H1 (cell line): ENCODE measurements at regions not wholly inside any gene's neighbourhood (a gene's known extent, or its start where the extent isn't known, plus 50 kb on each side); places are given as distances from the start of the nearest gene placed in this dataset.

Experiments used
- CTCF ChIA-PET: fragments of 300-600 bp; sonication (Branson Sonifier 250); formaldehyde crosslinking; loops from one replicate; lab custom pipeline; 2021; ENCODE audit not compliant: partially characterized antibody; lab: Charles Lee
- POLR2A ChIA-PET: fragments of 300-600 bp; sonication (Branson Sonifier 250); formaldehyde crosslinking; loops from one replicate; lab custom pipeline; 2021; ENCODE audit warnings: inconsistent platforms; ENCODE audit not compliant: partially characterized antibody; lab: Charles Lee
- DNase-seq, 2 experiments: peaks; one replicate each; pipeline versions ENCODE4 v3.0.0 to v3.0.0-alpha.2; 2010 to 2022; ENCODE audit warnings: low spot score in 2 of 2, low read depth in 1 of 2, mixed read lengths in 1 of 2
- FAIRE-seq: peaks from 2 replicates; lab custom pipeline; 2011; peaks lifted over from hg19 to GRCh38; lab: Jason Lieb, UNC
- H2AFZ ChIP-seq: 2 replicates; pipeline ENCODE4 v1.8.1; 2012; ENCODE audit warnings: low read length, inconsistent platforms
- H2AK5ac ChIP-seq: 2 replicates; pipeline ENCODE4 v1.6.1; 2013; ENCODE audit warnings: low read depth, low read length
- H2BK120ac ChIP-seq: replicated peaks from 2 replicates; pipeline ENCODE3; 2013; ENCODE audit warnings: low read depth, low read length, inconsistent platforms
- H2BK12ac ChIP-seq: 2 replicates; pipeline ENCODE4 v1.6.1; 2013; ENCODE audit warnings: low read depth, low read length
- H2BK15ac ChIP-seq: 2 replicates; pipeline ENCODE4 v1.6.1; 2013; ENCODE audit warnings: low read length
- H2BK20ac ChIP-seq: 2 replicates; pipeline ENCODE4 v1.6.1; 2013; ENCODE audit warnings: low read length
- H2BK5ac ChIP-seq: 2 replicates; pipeline ENCODE4 v1.6.1; 2013; ENCODE audit warnings: low read depth, low read length
- H3K14ac ChIP-seq: 2 replicates; pipeline ENCODE4 v1.6.1; 2013; ENCODE audit warnings: inconsistent platforms; ENCODE audit not compliant: insufficient read length
- H3K18ac ChIP-seq: 2 replicates; pipeline ENCODE4 v1.6.1; 2013; ENCODE audit warnings: low read length; ENCODE audit errors: extremely low read depth
- H3K23ac ChIP-seq: 2 replicates; pipeline ENCODE4 v1.6.1; 2013; ENCODE audit warnings: inconsistent platforms; ENCODE audit not compliant: insufficient read length
- H3K23me2 ChIP-seq: 2 replicates; pipeline ENCODE4 v1.6.1; 2013; ENCODE audit warnings: low read depth, low read length
- H3K27ac ChIP-seq: 2 replicates; pipeline ENCODE4 v1.6.1; 2011; ENCODE audit warnings: low read depth, low read length, inconsistent platforms
- H3K27me3 ChIP-seq, 4 experiments: replicated peaks in 1 of 4; 1 replicate in 1 of 4; 2 replicates in 3 of 4; pipeline versions ENCODE4 v1.6.1 to v1.8.1; 2011 to 2013; ENCODE audit warnings: low read length in 3 of 4, mild to moderate bottlenecking in 3 of 4, inconsistent platforms in 2 of 4, mixed read lengths in 2 of 4, moderate library complexity in 1 of 4; ENCODE audit not compliant: control insufficient read depth in 3 of 4, insufficient read depth in 3 of 4; ENCODE audit errors: extremely low read depth in 1 of 4
- H3K36me3 ChIP-seq, 4 experiments: 2 replicates each; pipeline versions ENCODE4 v1.6.1 to v1.8.1; 2011 to 2013; ENCODE audit warnings: mild to moderate bottlenecking in 4 of 4, low read length in 3 of 4, moderate library complexity in 2 of 4, control low read depth in 1 of 4, inconsistent platforms in 1 of 4; ENCODE audit not compliant: insufficient read depth in 4 of 4, control insufficient read depth in 2 of 4
- H3K4ac ChIP-seq: replicated peaks from 2 replicates; pipeline ENCODE3; 2013; ENCODE audit warnings: low read length, low read depth, mixed read lengths, inconsistent platforms; ENCODE audit not compliant: insufficient read length
- H3K4me1 ChIP-seq, 4 experiments: replicated peaks in 1 of 4; 1 replicate in 1 of 4; 2 replicates in 3 of 4; pipeline versions ENCODE4 v1.6.1 to v1.8.1; 2011 to 2013; ENCODE audit warnings: low read length in 3 of 4, inconsistent platforms in 2 of 4, mixed read lengths in 1 of 4; ENCODE audit not compliant: insufficient read depth in 4 of 4, control insufficient read depth in 3 of 4
- H3K4me2 ChIP-seq, 2 experiments: 2 replicates each; pipeline versions ENCODE4 v1.6.1 to v1.8.1; 2011 to 2013; ENCODE audit warnings: low read depth in 2 of 2, low read length in 2 of 2, control low read depth in 1 of 2, inconsistent platforms in 1 of 2, mild to moderate bottlenecking in 1 of 2; ENCODE audit not compliant: insufficient read depth in 1 of 2
- H3K4me3 ChIP-seq, 4 experiments: fragments of 200-600, 300-600 bp in 1 of 4; sonication (generic), shearing (Covaris generic), sonication (Bioruptor Twin) in 1 of 4; 2 replicates each; pipeline versions ENCODE4 v1.5.1 to v1.8.1; 2011 to 2016; ENCODE audit warnings: low read length in 4 of 4, low read depth in 3 of 4, control low read depth in 2 of 4, inconsistent platforms in 2 of 4, mild to moderate bottlenecking in 2 of 4, mixed read lengths in 1 of 4, moderate library complexity in 1 of 4; ENCODE audit not compliant: insufficient read depth in 2 of 4; ENCODE audit errors: extremely low read depth in 1 of 4
- H3K56ac ChIP-seq: replicated peaks from 2 replicates; pipeline ENCODE3; 2013; ENCODE audit warnings: low read depth, mild to moderate bottlenecking, mixed read lengths, low read length, inconsistent platforms; ENCODE audit not compliant: insufficient read length
- H3K79me1 ChIP-seq: 2 replicates; pipeline ENCODE4 v1.6.1; 2013; ENCODE audit warnings: low read depth, low read length, control low read depth
- H3K79me2 ChIP-seq, 2 experiments: 2 replicates each; pipeline versions ENCODE4 v1.6.1 to v1.8.1; 2012 to 2013; ENCODE audit warnings: low read length in 2 of 2, mild to moderate bottlenecking in 2 of 2, inconsistent platforms in 1 of 2; ENCODE audit not compliant: insufficient read depth in 2 of 2, control insufficient read depth in 1 of 2
- H3K9ac ChIP-seq, 4 experiments: replicated peaks in 1 of 4; 1 replicate in 1 of 4; 2 replicates in 3 of 4; pipeline versions ENCODE4 v1.6.1 to v1.8.1; 2011 to 2013; ENCODE audit warnings: low read depth in 3 of 4, low read length in 3 of 4, control low read depth in 2 of 4, mild to moderate bottlenecking in 2 of 4, moderate library complexity in 2 of 4, inconsistent platforms in 1 of 4; ENCODE audit errors: extremely low read depth in 1 of 4
- H3K9me3 ChIP-seq, 2 experiments: 2 replicates each; pipeline versions ENCODE4 v1.6.1 to v1.8.1; 2012 to 2013; ENCODE audit warnings: mild to moderate bottlenecking in 2 of 2, moderate library complexity in 2 of 2, control low read depth in 1 of 2, inconsistent platforms in 1 of 2, low read depth in 1 of 2, low read length in 1 of 2, mixed read lengths in 1 of 2; ENCODE audit not compliant: insufficient read depth in 2 of 2
- H4K20me1 ChIP-seq, 2 experiments: replicated peaks in 1 of 2; 2 replicates each; pipeline versions ENCODE3 to v1.8.1; 2011 to 2013; ENCODE audit warnings: inconsistent platforms in 2 of 2, low read length in 2 of 2, mild to moderate bottlenecking in 1 of 2; ENCODE audit not compliant: insufficient read depth in 2 of 2, control insufficient read depth in 1 of 2
- H4K5ac ChIP-seq: 2 replicates; pipeline ENCODE4 v1.6.1; 2013; ENCODE audit warnings: low read length, low read depth, mixed read lengths, inconsistent platforms; ENCODE audit not compliant: insufficient read length
- H4K8ac ChIP-seq: 2 replicates; pipeline ENCODE4 v1.8.0; 2013; ENCODE audit warnings: mild to moderate bottlenecking, moderate library complexity, low read length, inconsistent platforms; ENCODE audit not compliant: insufficient read depth; ENCODE audit errors: extremely low read depth
- H4K91ac ChIP-seq: replicated peaks from 2 replicates; pipeline ENCODE3; 2013; ENCODE audit warnings: low read length, mixed read lengths, inconsistent platforms; ENCODE audit not compliant: insufficient read length
- BRCA1 ChIP-seq: IDR thresholded peaks from 2 replicates; pipeline ENCODE4 v1.6.1; 2012; ENCODE audit warnings: low read depth, low read length, improper control_type of control experiment
- CBX5 ChIP-seq: fragments of 300-800, 300-1000 bp; sonication (generic); IDR thresholded peaks from 2 replicates; pipeline ENCODE4 v1.7.1; 2016; ENCODE audit warnings: antibody characterized with exemption, low read length, low read depth
- FOSL1 ChIP-seq: IDR thresholded peaks from 2 replicates; pipeline ENCODE4 v1.6.1; 2011; ENCODE audit warnings: mild to moderate bottlenecking, low read depth, low read length, moderate library complexity; ENCODE audit not compliant: insufficient read depth
- POLR2A ChIP-seq, 2 experiments: IDR thresholded peaks; 1 replicate in 1 of 2; 2 replicates in 1 of 2; pipeline ENCODE4 v1.6.1; 2011; ENCODE audit warnings: low read depth in 2 of 2, low read length in 2 of 2, mild to moderate bottlenecking in 2 of 2; ENCODE audit errors: control extremely low read depth in 1 of 2
- RFX5 ChIP-seq: IDR thresholded peaks from 2 replicates; pipeline ENCODE4 v1.6.1; 2011; ENCODE audit warnings: low read depth, low read length, improper control_type of control experiment, borderline replicate concordance
- SAP30 ChIP-seq: fragments of 300-600 bp; sonication (generic); IDR thresholded peaks from 2 replicates; pipeline ENCODE4 v1.7.1; 2012; ENCODE audit warnings: low read length, moderate library complexity, mild to moderate bottlenecking, inconsistent platforms; ENCODE audit not compliant: insufficient read depth, insufficient replicate concordance
- SIN3A ChIP-seq, 2 experiments: IDR thresholded peaks in 1 of 2; conservative IDR thresholded peaks in 1 of 2; 2 replicates each; pipeline ENCODE4 v1.6.1; 2011 to 2012; ENCODE audit warnings: low read length in 2 of 2, improper control_type of control experiment in 1 of 2, low read depth in 1 of 2, mild to moderate bottlenecking in 1 of 2
- SIX5 ChIP-seq: IDR thresholded peaks from 2 replicates; pipeline ENCODE4 v1.6.1; 2011; ENCODE audit warnings: mild to moderate bottlenecking, low read depth, low read length
- WGBS, 2 experiments: shearing (Covaris generic) in 1 of 2; methylation state at CpG; one replicate each; pipeline versions ENCODE4 v1.1.6 to v1.1.7; 2013 to 2015; ENCODE audit warnings: low lambda C conversion rate in 2 of 2, mixed read lengths in 2 of 2, inconsistent platforms in 1 of 2, low coverage in 1 of 2, missing lambda C conversion rate in 1 of 2; ENCODE audit not compliant: insufficient replicate concordance in 2 of 2, insufficient coverage in 1 of 2, insufficient read length in 1 of 2; ENCODE audit errors: extremely low coverage in 1 of 2, missing lambda C conversion rate in 1 of 2; 5-methylcytosine and 5-hydroxymethylcytosine counted together

- H4K91ac ChIP-seq, result no peak overlapping the region
- no peaks in the 10 kb centered on the region for H3K9me3 ChIP-seq
- H2BK15ac ChIP-seq, result no peak overlapping the region
- no peak overlapping the region for H4K5ac ChIP-seq
- H3K79me2 ChIP-seq, result no peaks in the 10 kb centered on the region
- H3K79me1 ChIP-seq, result no peaks in the 10 kb centered on the region
- no peaks in the 10 kb centered on the region for H4K20me1 ChIP-seq
- H3K14ac ChIP-seq, result no peak overlapping the region
- H3K18ac ChIP-seq, result no peak overlapping the region
- no peak overlapping the region for H2AFZ ChIP-seq
- FAIRE-seq (no peak), DNase-seq (no peak)
- H3K23ac ChIP-seq, result no peak overlapping the region
- no peaks in the 10 kb centered on the region for H3K4me1 ChIP-seq
- H2BK120ac ChIP-seq, result no peak overlapping the region
- no peak overlapping the region for H2BK12ac ChIP-seq
- H3K4ac ChIP-seq, result no peak overlapping the region
- 93% methylated on average over 3 of the region's 3 CpGs; no CpG with 5 or more reads in 1 of the 2 experiments for WGBS, 2 experiments
- no peaks in the 10 kb centered on the region for H3K23me2 ChIP-seq
- H4K8ac ChIP-seq, result no peak overlapping the region
- ChIA-PET CTCF (no interaction called here), POLR2A (no interaction called here)
- H3K36me3 ChIP-seq, result no peaks in the 10 kb centered on the region
- no peak overlapping the region for H3K4me2 ChIP-seq
- H3K27me3 ChIP-seq, result peaks cover 0 to 1% (median 0%) of the 10 kb centered on the region in 4 experiments; a peak in 1 of 7 replicates
- H2BK20ac ChIP-seq, result no peak overlapping the region
- H3K27ac ChIP-seq, result no peak overlapping the region
- no peak overlapping the region for H3K4me3 ChIP-seq
- no peak overlapping the region for H3K9ac ChIP-seq
- no peak overlapping the region for H3K56ac ChIP-seq
- no peak overlapping the region for H2BK5ac ChIP-seq
- H2AK5ac ChIP-seq, result no peak overlapping the region
- no peak for TF ChIP-seq RFX5
- TF ChIP-seq BRCA1, result no peak
- no peak for TF ChIP-seq POLR2A (IDR thresholded peaks at IDR 0.05; ENCODE audit: control extremely low read depth in 1 of 2, low read depth in 2 of 2, low read length in 2 of 2)
- no peak for TF ChIP-seq FOSL1
- no peak for TF ChIP-seq CBX5
- TF ChIP-seq SAP30, result no peak
- no peak for TF ChIP-seq SIX5
- no peak for TF ChIP-seq SIN3A (conservative IDR thresholded peaks at IDR 0.05 in 1 of 2, IDR thresholded peaks at IDR 0.05 in 1 of 2; ENCODE audit: low read depth in 1 of 2, low read length in 2 of 2)
These were observed 1206.0 kb upstream of the ZEB2 start for GRCh38 chr2:145725876-145726275.
